GM21825 (cell line): ENCODE measurements at regions not wholly inside any gene's neighbourhood (a gene's known extent, or its start where the extent isn't known, plus 50 kb on each side); places are given as distances from the start of the nearest gene placed in this dataset.

Source experiments
- ATAC-seq: cut with Tn5 transposase; IDR thresholded peaks from one replicate; pipeline ENCODE4 v1.9.1; 2021; ENCODE audit warnings: mild to moderate bottlenecking, moderate library complexity; ENCODE audit not compliant: unreplicated experiment

DNA sequence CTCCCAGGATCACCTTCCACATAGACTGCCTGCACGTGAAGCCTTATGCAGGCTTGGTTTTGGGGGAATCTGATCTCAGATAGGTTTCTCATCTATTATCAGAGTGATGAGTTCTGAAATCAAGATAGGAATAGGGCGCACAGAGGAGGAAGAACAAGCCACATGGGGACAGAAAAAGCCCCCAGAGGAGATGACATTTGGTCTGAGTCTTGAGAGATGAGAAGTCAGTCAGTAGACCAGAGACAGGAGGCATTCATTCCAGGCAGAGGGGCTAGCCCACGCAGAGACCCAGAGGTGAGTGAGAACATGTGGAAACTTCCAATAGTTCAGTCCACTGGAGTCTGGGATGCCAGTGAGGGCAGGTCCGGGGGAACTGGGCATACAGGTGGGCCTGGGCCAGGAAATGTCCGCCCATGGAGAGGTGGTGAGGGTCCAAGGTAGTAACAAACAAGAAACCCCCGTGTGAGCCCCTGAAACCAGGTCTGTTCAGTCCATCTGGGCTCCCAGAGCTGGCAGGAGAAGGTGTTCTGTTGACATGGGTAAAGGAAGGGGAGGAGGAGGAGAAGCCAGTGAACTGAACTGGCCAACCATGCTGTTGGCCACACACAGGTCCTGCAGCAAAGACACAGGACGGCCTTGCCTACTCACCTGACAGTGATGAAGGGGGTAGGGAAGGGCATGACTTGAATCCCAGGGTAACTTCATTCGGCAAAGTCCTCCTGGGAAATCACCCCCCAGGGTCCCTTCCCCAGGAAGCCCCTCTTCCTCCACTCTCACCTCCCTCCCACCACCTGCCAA, 69.3 kb upstream of the SMNDC1 start:
- ATAC-seq, result no peak

DNA sequence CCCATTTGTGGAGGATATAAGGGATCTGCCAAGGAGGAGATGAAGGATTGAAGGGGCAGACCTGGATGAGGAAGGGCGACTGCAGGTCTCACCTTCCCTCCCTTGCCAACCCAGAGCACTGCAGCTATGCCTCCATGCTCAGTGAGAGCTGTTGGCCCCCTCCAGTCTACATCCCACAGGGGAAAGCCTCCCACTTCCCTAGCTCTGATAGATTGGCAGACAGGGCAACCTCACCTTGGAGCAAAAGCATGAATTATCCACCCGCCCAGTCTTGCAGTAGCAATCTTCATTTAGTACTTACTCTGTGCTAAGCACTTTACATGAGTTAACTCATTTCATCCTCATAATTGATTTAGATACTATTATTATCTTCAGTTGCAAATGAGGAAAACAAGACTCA, 70.4 kb upstream of the SMNDC1 start:
- ATAC-seq, result no peak

DNA sequence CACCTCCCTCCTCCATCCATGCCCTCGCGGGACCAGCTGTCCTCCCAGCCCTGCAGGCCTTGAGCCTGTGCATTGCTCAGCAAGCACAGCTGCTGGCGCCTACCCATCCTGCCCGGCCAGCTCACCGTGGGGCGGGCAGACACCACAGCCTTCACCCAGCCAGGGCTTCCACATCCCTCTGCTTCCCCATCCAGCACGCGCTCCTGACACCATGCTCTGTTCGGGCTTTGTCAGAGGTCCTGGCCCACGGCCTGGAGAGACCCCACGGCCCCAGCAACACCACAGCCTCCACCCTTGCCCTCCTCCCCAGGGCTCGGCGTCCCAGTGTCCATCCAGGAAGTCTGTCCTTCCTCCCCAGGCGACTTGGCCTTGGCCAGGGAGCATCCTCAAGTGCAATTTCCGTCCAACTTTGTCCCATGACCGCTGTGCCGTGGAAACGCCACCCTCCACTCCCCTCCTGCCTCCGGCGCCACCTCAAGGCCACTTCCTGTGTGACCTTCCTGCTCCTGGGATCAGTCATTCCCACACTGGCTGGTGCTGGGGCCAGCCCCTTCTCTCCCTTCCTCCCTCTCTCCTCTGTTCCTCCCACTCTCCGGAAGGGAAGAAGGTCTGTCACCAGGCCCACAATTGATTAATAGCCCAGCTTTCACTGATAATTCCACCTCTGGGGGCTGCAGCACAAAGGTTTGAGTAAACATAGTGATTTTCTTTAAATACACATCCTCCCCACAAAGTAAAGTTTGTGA, 71.5 kb upstream of the SMNDC1 start:
- no peak for ATAC-seq

DNA sequence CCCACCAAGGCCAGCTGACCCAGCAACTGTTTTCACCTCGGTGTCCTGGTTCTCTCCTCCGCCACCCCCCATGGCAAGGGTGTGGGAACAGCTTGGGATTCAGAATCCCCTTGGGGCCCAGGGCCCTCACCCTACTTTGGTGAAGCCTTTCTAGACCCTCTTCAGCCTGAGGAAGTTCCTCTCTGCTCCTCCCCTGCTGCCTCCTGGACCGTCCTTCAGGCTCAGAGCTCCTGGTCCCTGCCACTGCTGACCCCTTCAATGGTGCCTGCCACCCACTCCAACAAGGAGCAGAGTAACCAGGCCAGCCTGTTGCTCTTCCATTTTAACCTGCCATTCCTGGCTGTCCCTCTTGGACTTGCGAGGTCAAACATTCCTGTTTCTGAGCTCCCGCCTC, 72.0 kb upstream of the SMNDC1 start:
- no peak for ATAC-seq

DNA sequence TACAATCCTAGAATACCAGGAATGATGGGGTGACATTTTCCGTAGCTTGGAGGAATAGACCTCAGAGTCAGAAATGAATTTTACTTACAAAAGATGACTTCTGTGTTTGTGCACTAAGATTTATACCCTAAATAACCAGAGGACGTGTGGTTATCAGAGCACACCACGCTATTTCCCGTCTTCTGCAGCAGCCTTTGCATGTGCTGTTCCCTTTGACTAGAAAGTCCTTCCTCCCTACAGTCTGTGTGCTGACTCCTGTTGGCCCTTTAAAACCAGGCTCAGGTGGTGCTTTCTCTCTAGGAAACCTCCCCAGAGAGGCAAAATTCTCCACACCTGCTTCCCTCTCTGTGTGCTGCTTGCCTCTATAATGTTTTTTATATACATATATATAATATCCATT, 73.3 kb upstream of the SMNDC1 start:
- no peak for ATAC-seq

DNA sequence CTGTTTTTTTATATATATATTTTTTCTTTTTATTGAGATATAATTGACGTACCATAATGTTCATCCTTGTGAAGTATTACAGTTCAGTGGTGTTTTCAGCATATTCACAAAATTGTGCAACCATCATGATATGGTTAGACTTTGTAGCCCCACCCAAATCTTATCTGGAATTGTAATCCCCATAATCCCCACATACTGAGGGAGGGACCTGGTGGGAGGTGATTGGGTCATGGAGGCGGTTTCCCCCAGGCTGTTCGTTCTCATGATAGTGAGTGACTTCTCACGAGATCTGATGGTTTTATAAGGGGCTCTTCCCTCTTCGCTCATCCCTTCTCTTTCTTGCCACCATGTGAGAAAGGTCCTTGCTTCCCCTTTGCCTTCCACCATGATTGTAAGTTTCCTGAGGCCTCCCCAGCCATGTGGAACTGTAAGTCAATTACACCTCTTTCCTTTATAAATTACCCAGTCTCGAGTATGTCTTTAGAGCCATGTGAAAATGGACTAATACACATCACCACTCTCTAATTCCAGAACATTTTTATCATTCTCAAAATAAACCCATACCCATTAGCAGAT, 73.9 kb upstream of the SMNDC1 start:
- ATAC-seq, result no peak

DNA sequence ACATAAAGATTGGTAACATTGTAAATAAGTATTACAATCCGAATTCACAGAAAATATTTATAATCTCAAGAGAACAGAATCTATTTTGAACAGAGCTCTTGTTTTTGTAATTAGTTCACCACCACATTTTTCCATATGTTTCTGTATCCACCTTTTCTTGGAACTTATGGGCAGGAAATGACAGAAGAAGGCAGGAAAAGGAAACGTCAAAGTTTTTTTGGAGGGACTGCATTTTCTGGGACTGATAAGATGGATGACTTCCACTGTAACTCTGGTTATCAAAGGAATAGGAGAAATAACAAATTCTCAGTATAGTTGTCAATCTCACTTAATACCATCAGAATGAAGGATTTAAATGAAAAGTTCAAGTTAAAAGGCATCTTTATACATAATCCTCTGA, 75.1 kb upstream of the SMNDC1 start:
- no peak for ATAC-seq

DNA sequence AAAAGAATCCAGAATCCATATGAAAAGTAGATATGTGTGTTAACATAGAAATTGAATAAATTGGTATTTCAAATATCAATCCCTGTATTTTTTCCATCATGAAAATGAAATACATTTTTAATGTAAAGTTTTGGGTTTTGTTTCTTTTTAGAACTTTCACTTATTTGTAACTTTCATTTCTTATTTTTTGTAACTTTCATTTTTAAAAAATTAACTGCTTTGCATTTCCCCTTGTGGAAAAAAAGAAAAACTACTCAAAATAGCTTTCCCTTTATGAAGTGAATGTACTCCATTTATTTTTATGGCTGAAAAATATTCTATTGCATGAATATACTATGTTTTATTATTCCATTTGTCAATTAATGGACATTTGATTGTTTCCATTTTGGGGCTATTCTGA, 75.6 kb upstream of the SMNDC1 start:
- ATAC-seq, result no peak

DNA sequence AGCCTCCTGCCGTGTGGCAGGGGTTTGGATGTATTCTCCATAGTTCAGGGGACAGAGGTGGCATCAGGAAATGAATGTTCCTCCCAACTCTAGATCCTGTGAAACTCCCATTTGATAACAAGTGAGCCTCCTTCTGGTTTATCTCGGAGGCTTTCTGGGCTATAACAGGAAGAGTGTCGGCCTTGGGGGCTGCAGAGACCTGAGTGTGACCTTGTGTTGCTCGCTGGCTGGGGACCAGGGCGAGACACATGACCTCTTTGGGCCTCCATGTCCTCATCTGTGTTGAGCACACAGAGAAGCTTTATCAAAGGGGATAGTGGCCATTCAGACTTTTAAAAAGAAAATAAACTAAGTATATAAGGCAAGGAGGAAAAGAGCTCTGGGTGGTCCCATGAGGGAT, 78.0 kb upstream of the SMNDC1 start:
- ATAC-seq, result no peak

DNA sequence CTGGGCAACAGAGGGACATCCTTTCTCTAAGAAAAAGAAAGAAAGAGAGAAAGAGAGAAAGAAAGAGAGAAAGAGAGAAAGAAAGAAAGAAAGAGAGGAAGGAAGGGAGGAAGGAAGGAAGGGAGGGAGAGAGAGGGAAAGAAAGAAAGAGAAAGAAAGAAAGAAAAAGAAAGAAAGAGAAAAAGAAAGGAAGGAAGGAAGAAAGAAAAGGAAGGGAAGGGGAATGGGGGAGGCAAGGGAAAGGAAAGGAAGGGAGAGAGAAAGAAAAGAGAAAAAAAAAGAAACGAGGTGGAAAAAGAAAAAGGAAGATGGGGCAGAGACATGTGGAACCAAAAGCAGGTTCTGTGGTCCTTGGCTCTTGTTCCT, 82.9 kb upstream of the SMNDC1 start:
- ATAC-seq, result no peak

DNA sequence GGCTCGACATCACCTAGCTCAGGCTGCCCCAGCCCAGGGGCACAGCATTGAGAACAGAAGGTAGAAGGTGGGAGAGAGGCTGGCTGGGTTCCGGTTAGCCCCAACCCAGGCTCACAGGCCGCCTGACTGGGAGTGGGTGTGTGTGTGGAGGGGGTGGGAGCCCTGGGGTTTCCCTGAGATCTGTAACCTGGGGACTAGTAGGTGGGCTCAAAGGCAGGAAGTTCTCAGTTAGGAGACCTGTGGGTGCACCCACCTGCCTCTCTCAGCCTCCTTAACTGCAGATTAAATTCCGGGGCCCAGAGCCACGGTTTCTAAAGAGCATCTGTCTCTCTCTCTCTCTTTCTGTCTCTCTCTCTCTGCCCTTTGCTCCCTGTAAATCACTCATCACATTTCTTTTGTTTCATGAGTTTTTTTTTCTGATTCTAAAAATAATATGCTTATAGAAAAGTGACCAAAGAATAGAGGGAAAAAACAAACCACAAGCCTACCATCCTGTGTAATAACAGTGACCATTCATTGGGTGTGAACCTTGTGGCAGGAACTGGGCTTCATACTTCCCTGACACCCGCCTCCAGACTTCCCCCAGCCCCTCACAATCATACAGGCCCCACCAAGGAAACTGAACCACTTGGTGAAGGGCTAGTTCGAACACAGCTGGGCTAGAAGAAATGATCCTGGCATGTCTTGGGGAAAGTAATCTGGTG, 83.4 kb upstream of the SMNDC1 start:
- ATAC-seq, result peak; percentile 85

DNA sequence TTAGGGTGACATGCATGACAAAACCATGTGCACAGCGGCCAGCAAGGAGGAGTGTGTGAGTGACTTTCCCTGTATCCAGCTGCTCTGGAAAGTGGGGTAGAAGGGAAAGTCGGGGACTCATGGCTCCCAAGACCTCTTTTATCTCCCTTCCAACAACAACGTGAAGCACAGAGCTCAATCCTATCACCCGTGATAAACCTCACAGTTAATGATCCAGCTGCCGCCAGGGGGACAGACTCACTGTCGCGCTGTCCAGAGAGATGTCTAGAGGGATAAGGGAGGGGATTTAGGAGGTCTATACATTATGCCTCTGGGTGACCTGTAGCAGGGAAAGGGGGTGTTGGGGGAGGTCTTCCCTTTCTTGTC, 84.0 kb upstream of the SMNDC1 start:
- no peak for ATAC-seq

DNA sequence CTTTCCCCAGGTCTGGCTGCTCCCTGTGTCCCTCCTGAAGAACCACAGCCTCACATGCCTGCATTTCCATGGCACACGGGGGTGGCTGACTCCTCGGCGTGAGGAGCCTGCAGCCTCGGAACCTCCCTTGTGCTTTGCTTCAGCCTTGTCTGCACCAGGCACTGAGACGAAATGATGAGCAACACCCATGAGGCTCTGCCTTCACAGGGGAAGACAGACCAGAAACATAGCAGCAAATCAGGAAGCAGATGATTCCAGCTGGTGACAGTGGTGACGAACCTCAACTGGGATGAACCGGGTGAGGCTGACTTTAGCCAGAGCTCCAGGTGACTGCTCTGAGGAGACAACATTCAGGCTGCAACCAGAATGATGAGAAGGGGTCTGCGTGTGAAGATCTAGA, 84.5 kb upstream of the SMNDC1 start:
- ATAC-seq, result no peak

DNA sequence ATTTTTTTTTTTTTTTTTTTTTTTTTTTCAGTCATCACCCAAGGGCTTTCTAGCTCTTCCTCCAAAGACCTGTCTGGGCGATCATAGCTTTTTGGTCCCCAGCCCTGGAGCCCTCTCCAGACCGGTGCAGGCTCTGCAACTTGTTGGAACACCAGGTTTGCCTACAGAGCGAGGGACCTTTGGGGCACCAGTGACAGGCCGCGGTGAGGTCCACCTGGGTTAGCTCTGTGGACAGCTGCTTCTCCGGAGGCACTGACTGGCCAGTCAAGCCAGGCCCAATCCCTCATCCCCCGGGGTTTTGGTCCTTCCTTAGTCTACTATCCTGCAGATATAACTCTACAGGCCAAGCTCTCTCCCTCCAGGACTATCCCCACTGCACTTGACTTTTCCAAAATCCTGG, 86.8 kb upstream of the SMNDC1 start:
- ATAC-seq, result no peak

DNA sequence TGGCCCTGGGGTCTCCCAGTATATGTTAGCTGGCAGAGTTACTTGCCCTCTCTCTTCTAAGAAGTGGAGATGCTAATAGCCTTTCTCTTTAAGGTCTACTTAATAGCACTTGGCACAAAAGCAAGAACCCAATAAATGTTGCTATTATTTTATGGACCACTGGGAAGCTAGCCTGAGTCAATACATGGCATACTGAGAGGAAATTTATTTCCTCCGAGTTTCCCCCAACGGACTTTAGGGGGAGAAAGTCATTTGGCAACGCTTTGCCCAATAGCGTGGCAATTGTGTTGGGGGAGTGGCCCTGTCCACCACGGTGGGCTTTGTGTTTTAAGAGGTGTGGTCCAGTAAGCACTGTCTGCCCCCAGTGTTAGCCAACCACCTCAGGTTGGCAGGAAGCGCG, 87.4 kb upstream of the SMNDC1 start:
- no peak for ATAC-seq

DNA sequence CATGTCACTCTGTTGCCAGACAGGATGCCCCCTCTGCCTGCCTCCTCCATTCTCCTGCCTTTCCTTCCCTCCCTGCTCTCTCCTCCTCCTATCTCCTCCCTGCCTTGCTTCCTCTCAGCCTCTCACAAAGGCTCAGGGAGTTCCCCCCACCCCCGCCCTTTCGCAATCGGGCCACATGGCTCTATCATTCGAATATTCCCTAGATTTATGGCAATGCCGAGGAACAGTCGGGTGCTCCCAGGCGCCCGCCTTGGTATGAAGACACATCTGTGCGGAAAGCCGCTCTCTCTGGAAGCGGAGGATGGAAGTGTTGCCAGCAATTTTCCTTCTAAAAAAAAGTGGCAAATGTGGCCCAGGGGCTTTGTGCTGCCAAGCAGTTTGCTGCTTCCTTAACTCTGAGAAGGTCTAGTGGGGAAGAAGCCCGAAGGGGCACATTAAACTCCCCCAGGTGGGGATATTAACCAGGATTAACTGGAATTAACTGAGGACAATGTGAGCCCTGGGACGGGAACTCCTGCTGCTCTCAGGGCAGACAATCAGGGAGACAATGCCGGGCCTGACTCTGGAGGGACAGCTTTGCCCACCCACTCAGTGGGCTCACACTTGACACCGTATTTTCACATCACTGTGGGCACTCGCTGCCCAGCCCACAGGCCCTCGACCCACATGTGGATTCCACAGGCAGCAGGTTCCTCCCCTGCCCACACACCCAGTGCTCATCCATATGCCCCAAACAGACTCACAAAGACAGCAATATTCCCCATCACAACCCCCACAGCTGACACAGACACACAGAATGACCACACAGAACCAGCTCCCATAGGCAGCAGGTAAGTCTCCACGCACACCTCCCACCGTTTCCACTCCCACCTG, 88.4 kb upstream of the SMNDC1 start:
- ATAC-seq, result no peak

DNA sequence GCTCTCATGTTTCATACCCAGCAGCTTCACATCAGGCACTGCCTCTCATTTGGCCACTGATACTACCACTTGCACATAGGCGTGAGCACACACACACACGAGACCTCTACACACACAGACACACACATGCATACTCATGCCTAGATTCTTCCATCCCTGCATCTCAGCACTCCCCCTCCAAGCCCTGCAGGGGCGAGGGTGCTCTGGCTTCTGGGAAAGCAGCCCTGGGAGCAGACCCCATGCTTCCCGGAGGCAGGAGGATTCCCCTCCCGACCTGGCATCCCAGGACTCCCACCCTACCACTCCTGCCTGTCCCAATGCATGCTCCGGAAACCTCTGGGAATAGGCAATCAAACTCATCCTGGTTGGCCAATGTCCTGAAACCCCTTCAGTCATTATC, 89.1 kb upstream of the SMNDC1 start:
- no peak for ATAC-seq

DNA sequence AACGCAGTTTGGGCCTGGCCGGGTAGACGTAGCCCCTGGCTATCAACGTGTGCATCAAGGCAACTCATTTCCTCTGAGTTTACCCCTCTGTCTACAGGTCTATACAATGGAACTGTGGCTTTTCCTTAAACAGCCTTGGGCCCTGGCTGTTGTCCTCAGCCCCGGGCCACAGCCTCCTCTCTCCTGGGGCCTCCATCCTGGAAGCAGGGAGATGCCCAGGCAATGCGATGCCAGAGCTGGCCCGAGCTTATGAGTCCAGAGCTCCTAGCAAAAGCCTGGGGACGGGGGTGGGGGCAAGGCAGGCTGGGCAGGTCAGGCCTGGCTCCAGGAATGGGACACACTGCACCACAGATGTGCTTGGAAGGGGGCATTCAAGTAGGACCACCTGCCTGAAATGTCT, 89.6 kb upstream of the SMNDC1 start:
- ATAC-seq, result no peak

DNA sequence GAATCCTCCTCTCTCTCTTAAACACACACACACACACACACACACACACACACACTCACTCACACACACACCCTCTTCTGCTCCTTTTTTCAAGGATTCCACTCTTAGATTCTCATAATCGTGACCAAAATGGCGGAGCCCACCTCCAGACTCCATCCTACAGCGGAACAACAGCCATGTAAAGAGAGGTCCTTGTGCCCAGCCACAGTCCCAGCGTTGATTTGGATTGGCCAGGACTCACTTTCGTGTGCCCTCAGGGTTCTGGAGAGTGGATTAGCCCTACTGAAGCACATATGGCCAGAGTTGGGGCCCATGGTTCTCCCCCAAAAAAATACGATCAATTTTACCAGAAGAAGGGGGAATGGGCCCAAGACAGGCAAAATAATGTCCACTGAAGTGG, 90.2 kb upstream of the SMNDC1 start:
- ATAC-seq, result no peak

DNA sequence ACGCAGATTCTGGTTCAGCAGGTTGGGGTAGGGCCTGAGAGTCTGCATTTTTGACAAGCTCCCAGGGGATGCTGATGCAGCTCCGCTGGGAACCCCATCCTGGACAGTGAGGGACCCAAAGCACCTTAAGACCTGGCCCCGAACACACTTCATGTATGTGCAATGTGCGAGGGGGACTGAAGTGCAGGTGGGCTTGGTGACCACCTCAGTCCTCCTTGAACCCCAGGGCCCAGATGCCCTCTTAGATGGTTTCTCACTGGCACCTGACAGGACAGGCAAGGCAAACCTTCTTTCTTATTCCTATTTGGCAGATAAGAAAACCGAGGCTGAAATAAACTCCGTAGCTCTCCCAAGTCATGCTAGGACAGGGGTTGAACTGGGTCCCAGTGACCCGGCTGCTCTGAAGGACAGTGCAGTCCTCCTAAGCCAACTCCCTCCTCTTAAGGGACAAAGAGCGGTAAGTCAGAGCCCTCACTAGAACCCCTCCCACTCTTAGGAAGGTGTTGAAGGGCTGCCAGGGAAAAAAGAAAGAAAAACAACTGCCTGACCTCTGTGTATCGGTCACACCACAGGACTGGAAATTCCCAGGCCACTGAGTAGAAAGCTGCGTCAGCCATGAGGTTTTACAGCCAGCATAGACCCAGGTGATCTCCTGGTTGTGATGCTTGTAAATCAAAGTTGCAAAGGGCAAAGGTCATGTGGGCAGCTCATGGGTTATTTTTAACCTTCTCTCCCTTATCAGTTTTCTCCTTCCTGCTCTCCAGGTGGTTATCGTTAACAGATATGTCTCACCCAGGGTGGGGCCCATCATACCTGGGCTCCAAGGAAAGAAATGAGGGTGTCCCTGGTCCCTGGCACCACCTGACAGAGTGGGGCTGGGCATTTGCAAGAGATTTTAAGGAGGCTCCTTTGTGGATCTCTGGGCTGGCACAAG, 90.9 kb upstream of the SMNDC1 start:
- ATAC-seq, result peak; percentile 74
